ENCODE measurements at regions not wholly inside any gene's neighbourhood (a gene's known extent, or its start where the extent isn't known, plus 50 kb on each side); places are given as distances from the start of the nearest gene placed in this dataset.

DNA sequence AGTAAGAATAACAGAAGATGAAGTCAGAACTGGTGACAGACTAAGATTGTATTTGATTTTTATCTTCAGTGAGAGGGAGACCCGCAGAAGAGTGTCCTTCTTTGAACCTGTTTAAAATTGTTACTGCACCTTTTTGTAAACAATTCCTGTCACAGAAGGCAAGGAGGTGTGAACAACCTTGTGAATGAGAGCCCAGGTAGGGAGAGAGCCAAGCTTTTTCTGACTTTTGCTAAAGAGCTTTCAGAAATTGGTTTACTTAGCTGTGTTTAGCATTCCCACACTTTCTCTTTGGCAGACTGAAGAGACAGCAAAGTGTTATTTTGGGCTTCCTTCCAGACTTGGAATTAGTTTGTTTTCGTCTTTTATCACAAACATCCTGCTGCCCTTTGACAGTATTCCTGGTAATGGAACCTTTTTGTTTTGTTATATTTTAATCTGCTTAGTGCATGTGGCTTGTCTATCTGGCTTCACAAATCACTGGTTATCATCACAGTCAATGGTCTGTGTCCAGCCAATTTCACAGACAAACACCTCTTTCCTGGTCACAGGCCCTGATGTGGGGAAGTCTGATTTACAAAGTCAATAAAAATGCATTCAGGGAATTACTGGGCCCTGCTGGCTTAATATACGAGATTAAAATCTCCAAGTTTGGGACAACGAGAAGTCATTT lies 85.7 kb upstream of the HS3ST2 start:
- TF ChIP-seq, protein P1, sequence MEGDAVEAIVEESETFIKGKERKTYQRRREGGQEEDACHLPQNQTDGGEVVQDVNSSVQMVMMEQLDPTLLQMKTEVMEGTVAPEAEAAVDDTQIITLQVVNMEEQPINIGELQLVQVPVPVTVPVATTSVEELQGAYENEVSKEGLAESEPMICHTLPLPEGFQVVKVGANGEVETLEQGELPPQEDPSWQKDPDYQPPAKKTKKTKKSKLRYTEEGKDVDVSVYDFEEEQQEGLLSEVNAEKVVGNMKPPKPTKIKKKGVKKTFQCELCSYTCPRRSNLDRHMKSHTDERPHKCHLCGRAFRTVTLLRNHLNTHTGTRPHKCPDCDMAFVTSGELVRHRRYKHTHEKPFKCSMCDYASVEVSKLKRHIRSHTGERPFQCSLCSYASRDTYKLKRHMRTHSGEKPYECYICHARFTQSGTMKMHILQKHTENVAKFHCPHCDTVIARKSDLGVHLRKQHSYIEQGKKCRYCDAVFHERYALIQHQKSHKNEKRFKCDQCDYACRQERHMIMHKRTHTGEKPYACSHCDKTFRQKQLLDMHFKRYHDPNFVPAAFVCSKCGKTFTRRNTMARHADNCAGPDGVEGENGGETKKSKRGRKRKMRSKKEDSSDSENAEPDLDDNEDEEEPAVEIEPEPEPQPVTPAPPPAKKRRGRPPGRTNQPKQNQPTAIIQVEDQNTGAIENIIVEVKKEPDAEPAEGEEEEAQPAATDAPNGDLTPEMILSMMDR (IDR thresholded peaks at IDR 0.05), result no peak
- TF ChIP-seq POLR2A (IDR thresholded peaks at IDR 0.05), result no peak
